Stomach (tissue), 8 donors: ENCODE measurements at regions not wholly inside any gene's neighbourhood (a gene's known extent, or its start where the extent isn't known, plus 50 kb on each side); places are given as distances from the start of the nearest gene placed in this dataset.

Experiments used
- DNase-seq, 2 donors: peaks; one replicate each; pipeline versions ENCODE4 v3.0.0 to v3.0.0-alpha.2; 2013 to 2019
- H3K27ac ChIP-seq, 5 donors: fragments of 200-600 bp in 4 of 5; sonication (generic) in 4 of 5; one replicate each; pipeline ENCODE4 v1.5.1; 2013 to 2019; ENCODE audit warnings: mild to moderate bottlenecking in 1 of 5, moderate library complexity in 1 of 5
- H3K27me3 ChIP-seq, 3 donors: fragments of 200-600 bp; sonication (generic); one replicate each; pipeline ENCODE4 v1.5.1; 2017 to 2019; ENCODE audit warnings: mixed run types in 1 of 3
- H3K36me3 ChIP-seq, 4 donors: fragments of 200-600 bp; sonication (generic); 1 replicate in 3 of 4; 2 replicates in 1 of 4; pipeline ENCODE4 v1.5.1; 2016 to 2019
- H3K4me1 ChIP-seq, 4 donors: fragments of 200-600 bp; sonication (generic); one replicate each; pipeline ENCODE4 v1.5.1; 2016 to 2019
- H3K4me3 ChIP-seq, 4 donors: fragments of 200-600 bp; sonication (generic) in 3 of 4; one replicate each; pipeline ENCODE4 v1.5.1; 2016 to 2019; ENCODE audit warnings: mild to moderate bottlenecking in 1 of 4
- H3K9me3 ChIP-seq, 4 donors: fragments of 200-600 bp; sonication (generic); one replicate each; pipeline ENCODE4 v1.5.1; 2016 to 2019
- EP300 ChIP-seq: sonication (generic); formaldehyde crosslinking; IDR thresholded peaks from one replicate; pipeline ENCODE4 v1.6.1; 2017; ENCODE audit warnings: antibody characterized with exemption
- POLR2A ChIP-seq, 4 donors: fragments of 450-650 bp; IDR thresholded peaks; one replicate each; pipeline ENCODE4 v1.6.1; 2016; ENCODE audit warnings: antibody characterized with exemption in 4 of 4, control low read depth in 2 of 4, mild to moderate bottlenecking in 1 of 4, moderate library complexity in 1 of 4
- POLR2AphosphoS5 ChIP-seq, 3 donors: sonication (generic); formaldehyde crosslinking; IDR thresholded peaks; one replicate each; pipeline ENCODE4 v1.6.1; 2016; ENCODE audit warnings: antibody characterized with exemption in 3 of 3
- WGBS, 5 donors: extraction: QIAGEN DNeasy Blood & Tissue Kit in 3 of 5; methylation state at CpG; one replicate each; pipeline versions ENCODE4 v1.1.5 to v1.1.7; 2013 to 2018; 5-methylcytosine and 5-hydroxymethylcytosine counted together
- intact Hi-C: fragments of 100-400 bp; cut with DNase I; formaldehyde crosslinking; loops from one replicate; pipeline ENCODE4 v1.15.1; 2023; ENCODE audit warnings: low total_unique reads
- TF ChIP-seq, protein P1 (sequence below), 7 experiments: fragments of 450-650 bp in 4 of 7; fragments of 200-600 bp in 3 of 7; sonication (generic) in 3 of 7; IDR thresholded peaks; one replicate each; pipeline ENCODE4 v1.5.1; 2016 to 2019; ENCODE audit warnings: antibody characterized with exemption in 7 of 7, control low read depth in 2 of 7, mild to moderate bottlenecking in 1 of 7
- donor health status: healthy with polysubstance abuse.
- donor health status: Bipolar disorder and iron deficiency.
- donor health status: healthy.

DNA sequence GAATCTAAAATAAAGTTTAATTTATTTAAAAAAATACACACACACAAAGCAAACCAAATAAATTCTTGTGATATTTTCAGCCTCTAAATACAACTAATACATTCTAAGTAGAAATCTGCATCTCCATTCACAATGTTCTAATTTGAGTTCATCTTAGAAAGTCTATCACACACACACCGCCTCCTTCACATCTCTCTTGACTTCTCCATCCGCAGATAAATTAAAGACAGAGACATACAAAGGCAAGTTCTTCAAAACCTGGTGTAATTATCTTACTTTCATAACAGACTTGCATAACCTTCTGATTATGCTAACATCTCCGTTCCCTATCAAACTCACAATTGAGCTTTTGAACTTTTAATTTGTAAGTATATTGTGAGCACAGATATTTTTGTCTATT is 657.3 kb downstream of the VGLL3 start:
- no peak for TF ChIP-seq POLR2AphosphoS5 (IDR thresholded peaks at IDR 0.05)
- TF ChIP-seq POLR2A (IDR thresholded peaks at IDR 0.05): no peak
- TF ChIP-seq EP300: no peak
- TF ChIP-seq, protein P1, sequence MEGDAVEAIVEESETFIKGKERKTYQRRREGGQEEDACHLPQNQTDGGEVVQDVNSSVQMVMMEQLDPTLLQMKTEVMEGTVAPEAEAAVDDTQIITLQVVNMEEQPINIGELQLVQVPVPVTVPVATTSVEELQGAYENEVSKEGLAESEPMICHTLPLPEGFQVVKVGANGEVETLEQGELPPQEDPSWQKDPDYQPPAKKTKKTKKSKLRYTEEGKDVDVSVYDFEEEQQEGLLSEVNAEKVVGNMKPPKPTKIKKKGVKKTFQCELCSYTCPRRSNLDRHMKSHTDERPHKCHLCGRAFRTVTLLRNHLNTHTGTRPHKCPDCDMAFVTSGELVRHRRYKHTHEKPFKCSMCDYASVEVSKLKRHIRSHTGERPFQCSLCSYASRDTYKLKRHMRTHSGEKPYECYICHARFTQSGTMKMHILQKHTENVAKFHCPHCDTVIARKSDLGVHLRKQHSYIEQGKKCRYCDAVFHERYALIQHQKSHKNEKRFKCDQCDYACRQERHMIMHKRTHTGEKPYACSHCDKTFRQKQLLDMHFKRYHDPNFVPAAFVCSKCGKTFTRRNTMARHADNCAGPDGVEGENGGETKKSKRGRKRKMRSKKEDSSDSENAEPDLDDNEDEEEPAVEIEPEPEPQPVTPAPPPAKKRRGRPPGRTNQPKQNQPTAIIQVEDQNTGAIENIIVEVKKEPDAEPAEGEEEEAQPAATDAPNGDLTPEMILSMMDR (IDR thresholded peaks at IDR 0.05): no peak
- no peaks in the 10 kb centered on the region for H3K27me3 ChIP-seq
- WGBS, 5 donors: 89 to 93% (median 93%) methylated on average over 3 of the region's 3 CpGs
- intact Hi-C loops: no loop called here
- H3K27ac ChIP-seq: no peak overlapping the region
- H3K36me3 ChIP-seq: no peaks in the 10 kb centered on the region
- DNase-seq: no peak
- no peak overlapping the region for H3K4me3 ChIP-seq
- H3K9me3 ChIP-seq: no peaks in the 10 kb centered on the region
- no peaks in the 10 kb centered on the region for H3K4me1 ChIP-seq

GRCh38 chr3:86303935-86304334 is 687.0 kb downstream of the VGLL3 start:
- no peak for TF ChIP-seq EP300
- H3K36me3 ChIP-seq: no peaks in the 10 kb centered on the region
- DNase-seq: no peak
- H3K9me3 ChIP-seq: no peaks in the 10 kb centered on the region
- H3K27ac ChIP-seq: no peak overlapping the region
- no peaks in the 10 kb centered on the region for H3K27me3 ChIP-seq
- no peaks in the 10 kb centered on the region for H3K4me1 ChIP-seq
- intact Hi-C loops: no loop called here
- H3K4me3 ChIP-seq: no peak overlapping the region
- 94 to 98% (median 96%) methylated on average over 1 of the region's 1 CpG for WGBS, 5 donors

DNA sequence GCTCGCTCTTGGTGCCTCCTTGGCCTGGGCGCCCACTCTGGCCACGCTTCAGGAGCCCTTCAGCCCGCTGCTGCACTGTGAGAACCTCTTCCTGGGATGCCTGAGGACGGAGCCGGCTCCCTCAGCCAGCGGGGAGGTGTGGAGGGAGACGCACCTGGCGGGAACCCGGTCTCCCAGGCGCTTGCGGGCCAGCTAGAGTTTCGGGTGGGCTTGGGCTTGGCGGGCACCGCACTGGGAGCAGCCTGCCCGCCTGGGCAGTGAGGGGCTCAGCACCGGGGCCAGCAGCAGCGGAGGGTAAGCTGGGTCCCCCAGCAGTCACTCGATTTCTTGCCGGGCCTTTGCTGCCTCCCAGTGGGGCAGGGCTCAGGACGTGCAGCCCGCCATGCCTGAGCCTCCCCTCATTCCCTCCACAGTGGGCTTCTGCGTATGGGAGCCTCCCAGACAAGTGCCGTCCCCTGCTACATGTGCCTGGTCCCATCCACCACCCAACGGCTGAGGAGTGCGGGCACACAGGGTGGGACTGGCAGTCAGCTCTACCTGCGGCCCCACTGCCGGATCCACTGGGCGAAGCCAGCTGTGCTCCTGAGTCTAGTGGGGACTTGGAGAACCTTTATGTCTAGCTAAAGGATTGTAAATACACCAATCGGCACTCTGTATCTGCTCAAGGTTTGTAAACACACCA is 708.7 kb downstream of the VGLL3 start:
- Histone ChIP-seq H3K4me3 (no peak overlapping the region), H3K9me3 (peaks cover 0 to 11% (median 7%) of the 10 kb centered on the region in 4 donors), H3K36me3 (no peaks in the 10 kb centered on the region), H3K27ac (no peak overlapping the region), H3K4me1 (no peaks in the 10 kb centered on the region), H3K27me3 (no peaks in the 10 kb centered on the region)
- 88 to 96% (median 89%) methylated on average over 12 to 30 of the region's 30 CpGs for WGBS, 5 donors
- intact Hi-C loops: no loop called here
- no peak for DNase-seq
- TF ChIP-seq, protein P1 (IDR thresholded peaks at IDR 0.05): no peak
- TF ChIP-seq POLR2AphosphoS5 (IDR thresholded peaks at IDR 0.05) (no peak), EP300 (no peak), POLR2A (IDR thresholded peaks at IDR 0.05) (no peak)

DNA sequence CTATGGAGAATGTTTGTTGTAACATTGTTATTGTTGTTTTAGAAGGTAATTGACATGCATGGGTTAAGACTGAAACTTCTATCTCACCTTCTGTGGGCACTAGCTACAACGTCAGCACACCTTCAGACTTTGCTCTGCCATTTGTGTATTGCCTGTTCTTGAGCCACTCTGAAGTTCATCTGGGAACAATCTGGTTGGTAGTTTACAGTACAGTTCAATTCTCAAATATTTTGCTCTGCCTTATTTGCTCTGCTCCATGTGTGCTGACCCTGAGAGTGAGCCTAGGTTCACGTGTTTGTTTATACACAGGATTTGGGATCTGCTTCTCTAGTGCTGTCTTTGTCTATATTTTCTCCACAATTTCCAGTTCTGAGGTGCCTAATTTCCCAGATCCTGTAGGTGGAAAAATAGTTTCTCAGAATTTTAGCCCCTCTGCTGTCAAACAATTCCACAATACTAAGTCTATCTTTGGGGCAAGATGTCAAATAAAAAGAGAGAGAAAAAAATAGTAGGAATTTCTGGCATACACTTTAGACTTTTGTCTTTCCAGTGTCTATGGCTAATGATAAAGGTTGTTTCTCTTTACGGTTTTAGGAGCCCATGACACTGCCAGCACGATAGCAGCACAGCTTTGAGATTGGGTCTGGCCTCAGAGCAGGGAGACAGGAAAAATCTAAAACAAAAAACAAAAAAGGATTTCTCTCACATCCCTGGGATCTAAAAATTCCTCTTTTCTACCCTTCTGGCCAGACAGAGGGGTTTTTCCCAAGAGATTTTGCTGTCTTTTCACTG is 721.4 kb downstream of the VGLL3 start:
- WGBS, 5 donors: 32 to 48% (median 36%) methylated on average over 4 of the region's 4 CpGs

More for the DNA sequence above, 721.4 kb downstream of the VGLL3 start:
- no peaks in the 10 kb centered on the region for H3K4me1 ChIP-seq
- no peak for TF ChIP-seq POLR2AphosphoS5 (IDR thresholded peaks at IDR 0.05)
- TF ChIP-seq, protein P1 (IDR thresholded peaks at IDR 0.05): no peak
- TF ChIP-seq POLR2A (IDR thresholded peaks at IDR 0.05): no peak
- TF ChIP-seq EP300: no peak
- intact Hi-C loops: no loop called here
- H3K36me3 ChIP-seq: no peaks in the 10 kb centered on the region
- no peak for DNase-seq
- no peaks in the 10 kb centered on the region for H3K27me3 ChIP-seq
- H3K4me3 ChIP-seq: no peak overlapping the region
- peaks cover 0 to 6% (median 0%) of the 10 kb centered on the region in 4 donors for H3K9me3 ChIP-seq
- H3K27ac ChIP-seq: no peak overlapping the region
